ENCODE measurements at regions not wholly inside any gene's neighbourhood (a gene's known extent, or its start where the extent isn't known, plus 50 kb on each side); places are given as distances from the start of the nearest gene placed in this dataset.

DNA sequence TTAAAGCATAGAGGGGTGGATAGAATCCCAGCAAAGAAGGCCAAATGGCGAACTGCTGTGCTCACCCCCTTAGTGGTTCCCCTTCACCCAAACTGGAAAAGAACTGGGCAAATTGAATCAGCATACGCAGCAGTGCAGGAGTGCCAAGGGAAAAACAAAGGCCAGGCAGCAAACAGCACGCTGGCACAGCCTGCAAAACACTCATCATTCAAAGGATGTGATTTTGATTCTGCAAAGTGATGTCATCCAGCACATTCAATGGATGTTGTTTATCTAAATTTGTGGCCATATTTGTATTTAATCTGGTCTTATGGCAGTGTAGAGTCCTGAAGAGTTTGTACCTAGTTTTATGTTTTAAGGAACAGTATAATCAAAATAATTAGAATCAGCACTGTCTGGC, 71.8 kb upstream of the ECE1 start:
- Mint-ChIP-seq H3K27me3 (ENCODE audit: low read depth) (no peaks in the 10 kb centered on the region), H3K27ac (no peak overlapping the region), H3K36me3 (ENCODE audit: insufficient read depth in 2 of 2) (no peaks in the 10 kb centered on the region), H3K4me3 (no peak overlapping the region), H3K4me1 (ENCODE audit: low read depth) (peaks cover 7% of the 10 kb centered on the region), H3K9me3 (no peaks in the 10 kb centered on the region)
- DNase-seq (no peak), ATAC-seq (replicated peaks in 1 of 2) (no peak)

- ATAC-seq (replicated peaks in 1 of 2) (no peak), DNase-seq (no peak)
- Mint-ChIP-seq H3K27me3 (ENCODE audit: low read depth) (no peaks in the 10 kb centered on the region), H3K9me3 (no peaks in the 10 kb centered on the region), H3K4me1 (ENCODE audit: low read depth) (peaks cover 9% of the 10 kb centered on the region), H3K4me3 (no peak overlapping the region), H3K27ac (no peak overlapping the region), H3K36me3 (ENCODE audit: insufficient read depth in 2 of 2) (no peaks in the 10 kb centered on the region)
Observed at GRCh38 chr1:21361506-21361905, 71.2 kb upstream of the ECE1 start.

DNA sequence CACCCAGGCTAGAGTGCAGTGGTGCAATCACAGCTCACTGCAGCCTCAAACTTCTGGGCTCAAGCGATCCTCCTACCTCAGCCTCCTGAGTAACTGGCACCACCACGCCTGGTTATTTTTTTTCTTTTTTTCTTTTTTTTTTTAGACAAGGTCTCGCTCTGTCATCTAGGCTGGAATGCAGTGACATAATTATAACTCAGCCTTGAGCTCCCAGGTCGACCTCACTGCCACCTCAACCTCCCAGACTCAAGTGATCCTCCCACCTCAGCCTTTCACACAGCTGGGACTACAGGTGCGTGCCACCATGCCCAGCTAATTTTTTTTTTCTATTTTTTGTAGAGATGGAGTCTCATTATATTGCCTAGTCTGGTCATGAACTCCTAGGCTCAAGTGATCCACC, 66.9 kb upstream of the ECE1 start:
- ATAC-seq (replicated peaks in 1 of 2): no peak
- H3K27me3 Mint-ChIP-seq (ENCODE audit: low read depth): no peaks in the 10 kb centered on the region
- H3K9me3 Mint-ChIP-seq: no peaks in the 10 kb centered on the region
- DNase-seq: no peak
- no peak overlapping the region for H3K27ac Mint-ChIP-seq
- no peak overlapping the region for H3K4me3 Mint-ChIP-seq
- H3K4me1 Mint-ChIP-seq (ENCODE audit: low read depth): peaks cover 12% of the 10 kb centered on the region
- no peaks in the 10 kb centered on the region for H3K36me3 Mint-ChIP-seq (ENCODE audit: insufficient read depth in 2 of 2)

DNA sequence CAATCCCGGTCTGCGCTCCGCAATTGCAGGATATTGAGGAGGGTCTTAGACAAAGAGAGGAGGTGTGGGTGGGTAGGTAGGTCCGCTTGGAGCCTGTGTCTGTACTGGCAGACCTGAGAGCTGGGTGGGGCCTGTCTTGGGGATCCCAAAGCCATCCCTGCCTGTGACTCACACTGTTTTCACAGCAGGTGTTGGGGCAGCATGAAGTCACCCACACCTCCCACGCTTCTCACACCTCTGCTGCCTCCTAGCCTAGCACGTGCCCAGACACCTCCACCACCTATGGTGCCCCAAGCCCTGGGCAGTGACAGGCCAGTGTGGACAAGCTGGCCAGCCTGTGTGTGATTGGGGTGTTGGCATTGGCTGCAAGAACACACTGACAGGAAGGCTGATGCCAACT, 65.7 kb upstream of the ECE1 start:
- H3K27ac Mint-ChIP-seq: no peak overlapping the region
- peak; percentile 83 to 97 for ATAC-seq (replicated peaks in 1 of 2)
- H3K27me3 Mint-ChIP-seq (ENCODE audit: low read depth): no peaks in the 10 kb centered on the region
- H3K4me1 Mint-ChIP-seq (ENCODE audit: low read depth): peaks cover 12% of the 10 kb centered on the region
- DNase-seq: peak; percentile 39 to 59
- no peaks in the 10 kb centered on the region for H3K36me3 Mint-ChIP-seq (ENCODE audit: insufficient read depth in 2 of 2)
- no peaks in the 10 kb centered on the region for H3K9me3 Mint-ChIP-seq
- H3K4me3 Mint-ChIP-seq: no peak overlapping the region

DNA sequence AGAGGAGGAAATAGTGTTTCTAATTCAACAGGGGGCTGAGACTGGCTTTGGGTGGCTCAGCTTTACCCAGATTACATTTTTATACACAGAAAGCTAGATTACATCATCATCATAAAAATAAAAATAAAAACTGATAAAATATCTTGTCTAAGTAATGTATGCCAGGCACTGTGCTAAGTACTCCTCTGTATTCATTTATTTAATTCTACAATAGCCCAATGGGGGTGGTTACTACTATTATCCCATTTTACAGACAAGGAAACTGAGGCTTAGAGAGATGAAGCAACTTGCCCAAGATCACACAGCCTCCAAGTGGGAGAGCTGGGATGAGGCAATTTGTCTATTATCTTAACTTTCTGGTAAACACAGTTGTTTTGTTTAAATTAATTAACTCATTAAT, 62.3 kb upstream of the ECE1 start:
- ATAC-seq (replicated peaks in 1 of 2) (no peak), DNase-seq (no peak)
- Mint-ChIP-seq H3K27me3 (ENCODE audit: low read depth) (no peaks in the 10 kb centered on the region), H3K4me1 (ENCODE audit: low read depth) (peaks cover 12% of the 10 kb centered on the region), H3K4me3 (no peak overlapping the region), H3K9me3 (no peaks in the 10 kb centered on the region), H3K27ac (no peak overlapping the region), H3K36me3 (ENCODE audit: insufficient read depth in 2 of 2) (no peaks in the 10 kb centered on the region)

GRCh38 chr1:21351901-21352300, 61.6 kb upstream of the ECE1 start:
- no peak overlapping the region for H3K27ac Mint-ChIP-seq
- DNase-seq (no peak), ATAC-seq (replicated peaks in 1 of 2) (no peak)
- no peaks in the 10 kb centered on the region for H3K36me3 Mint-ChIP-seq (ENCODE audit: insufficient read depth in 2 of 2)
- no peaks in the 10 kb centered on the region for H3K9me3 Mint-ChIP-seq
- H3K27me3 Mint-ChIP-seq (ENCODE audit: low read depth): no peaks in the 10 kb centered on the region
- peaks cover 12% of the 10 kb centered on the region for H3K4me1 Mint-ChIP-seq (ENCODE audit: low read depth)
- no peak overlapping the region for H3K4me3 Mint-ChIP-seq

DNA sequence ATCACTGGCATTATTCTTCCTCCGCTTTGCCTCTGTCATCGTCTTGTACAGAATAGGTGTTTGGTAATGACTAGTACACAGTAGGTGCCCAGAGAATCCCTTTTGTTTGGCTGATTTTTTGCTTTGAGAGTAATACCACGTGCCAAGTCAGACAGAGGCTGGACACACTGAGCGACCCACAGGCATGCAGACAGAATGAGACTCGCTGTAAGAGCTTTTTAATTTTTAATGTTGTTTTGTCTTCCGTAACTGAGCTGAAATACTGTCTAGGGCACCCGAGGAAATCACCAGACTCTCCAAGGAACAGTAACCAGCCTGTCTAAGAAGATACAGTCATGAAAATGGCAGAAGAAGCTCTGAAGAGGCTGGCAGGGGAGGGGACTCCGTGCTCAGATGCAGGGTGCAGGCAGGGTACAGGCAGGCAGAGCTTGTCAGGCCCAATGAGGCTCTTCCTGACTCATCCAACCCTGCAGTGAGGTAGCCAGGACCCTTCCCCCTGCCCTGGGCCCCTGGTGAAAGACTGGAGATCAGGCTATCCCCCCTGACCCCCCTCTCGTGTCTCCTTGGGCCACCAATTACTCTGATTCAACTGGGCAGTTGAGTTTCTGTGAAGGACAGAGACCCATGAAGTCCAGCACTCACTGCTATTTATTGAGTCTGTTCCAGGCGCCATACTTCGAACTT, 60.1 kb upstream of the ECE1 start:
- no peaks in the 10 kb centered on the region for H3K27me3 Mint-ChIP-seq (ENCODE audit: low read depth)
- no peaks in the 10 kb centered on the region for H3K4me1 Mint-ChIP-seq (ENCODE audit: low read depth)
- no peak for DNase-seq
- H3K4me3 Mint-ChIP-seq: no peak overlapping the region
- H3K27ac Mint-ChIP-seq: no peak overlapping the region
- no peak for ATAC-seq (replicated peaks in 1 of 2)
- H3K36me3 Mint-ChIP-seq (ENCODE audit: insufficient read depth in 2 of 2): no peaks in the 10 kb centered on the region
- no peaks in the 10 kb centered on the region for H3K9me3 Mint-ChIP-seq

DNA sequence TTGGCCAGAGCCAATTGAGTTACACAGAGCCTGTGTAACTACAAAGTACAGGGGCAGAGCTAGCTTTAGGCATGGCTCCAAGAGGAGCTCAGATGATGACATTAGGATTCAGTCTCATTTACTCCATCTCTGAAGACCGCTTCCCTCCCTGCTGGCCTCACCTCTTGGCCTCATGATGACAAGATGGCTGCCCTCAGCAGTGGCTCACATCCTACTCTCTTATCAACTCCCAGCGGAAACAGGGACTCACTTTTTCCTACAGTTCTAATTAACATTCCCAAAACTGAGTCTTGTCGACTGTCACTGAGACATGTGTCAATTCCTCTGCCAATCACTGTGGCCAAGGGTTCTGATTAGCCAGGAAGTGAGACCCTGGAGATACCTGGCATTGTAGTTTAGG, 59.4 kb upstream of the ECE1 start:
- no peak for ATAC-seq (replicated peaks in 1 of 2)
- no peaks in the 10 kb centered on the region for H3K9me3 Mint-ChIP-seq
- H3K36me3 Mint-ChIP-seq (ENCODE audit: insufficient read depth in 2 of 2): peaks cover 0 to 2% of the 10 kb centered on the region in 2 donors
- H3K27ac Mint-ChIP-seq: no peak overlapping the region
- no peaks in the 10 kb centered on the region for H3K27me3 Mint-ChIP-seq (ENCODE audit: low read depth)
- H3K4me1 Mint-ChIP-seq (ENCODE audit: low read depth): no peaks in the 10 kb centered on the region
- no peak overlapping the region for H3K4me3 Mint-ChIP-seq
- DNase-seq: no peak

- Mint-ChIP-seq H3K36me3 (ENCODE audit: insufficient read depth in 2 of 2) (peaks cover 6 to 7% of the 10 kb centered on the region in 2 donors), H3K9me3 (no peaks in the 10 kb centered on the region), H3K27ac (no peak overlapping the region), H3K4me3 (no peak overlapping the region), H3K27me3 (ENCODE audit: low read depth) (no peaks in the 10 kb centered on the region), H3K4me1 (ENCODE audit: low read depth) (peaks cover 17% of the 10 kb centered on the region)
- no peak for DNase-seq
- no peak for ATAC-seq (replicated peaks in 1 of 2)
Observed at GRCh38 chr1:21347072-21347581, 56.9 kb upstream of the ECE1 start.

- H3K4me1 Mint-ChIP-seq (ENCODE audit: low read depth): peaks cover 23% of the 10 kb centered on the region
- no peaks in the 10 kb centered on the region for H3K27me3 Mint-ChIP-seq (ENCODE audit: low read depth)
- no peaks in the 10 kb centered on the region for H3K9me3 Mint-ChIP-seq
- no peak overlapping the region for H3K27ac Mint-ChIP-seq
- DNase-seq (no peak), ATAC-seq (replicated peaks in 1 of 2) (no peak)
- peaks cover 6 to 7% of the 10 kb centered on the region in 2 donors for H3K36me3 Mint-ChIP-seq (ENCODE audit: insufficient read depth in 2 of 2)
- no peak overlapping the region for H3K4me3 Mint-ChIP-seq
Observed at GRCh38 chr1:21346365-21347071, 56.3 kb upstream of the ECE1 start.

DNA sequence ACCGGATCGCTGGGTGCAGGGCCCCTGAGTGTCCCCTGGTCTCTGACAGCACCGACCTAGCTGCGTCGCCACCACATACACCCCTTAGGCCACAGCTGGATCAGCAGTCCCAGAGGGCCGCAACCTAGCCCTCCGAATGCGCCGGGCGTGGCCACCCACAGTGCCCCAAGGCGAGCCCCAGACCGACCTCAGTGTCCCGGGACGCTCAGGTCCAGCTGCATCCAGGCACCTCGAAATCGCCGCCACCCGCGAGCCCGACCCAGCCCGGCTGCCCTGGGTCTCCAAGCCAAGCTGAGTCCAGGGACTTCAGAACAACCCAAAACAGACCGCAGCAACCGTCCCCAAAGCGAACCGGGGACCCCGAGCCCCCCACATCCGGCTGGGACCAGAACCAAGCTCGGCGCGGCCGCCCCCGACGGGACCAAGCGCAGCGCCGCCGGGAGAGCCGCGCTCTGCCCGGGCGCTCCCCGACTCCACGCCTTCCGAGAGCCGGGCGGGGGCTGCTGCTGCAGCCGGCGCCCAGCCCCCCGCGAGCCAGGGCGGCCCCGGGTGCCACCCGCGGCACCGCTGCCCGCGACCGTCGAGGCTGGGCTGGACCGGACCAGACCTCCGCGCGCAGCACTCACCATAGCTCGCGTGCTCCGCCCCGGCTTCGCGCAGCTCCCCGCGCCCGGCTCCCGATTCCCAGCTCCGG, 54.6 kb upstream of the ECE1 start:
- ATAC-seq (replicated peaks in 1 of 2): peak; percentile 37 to 43
- peak overlapping the region; percentile 66 for H3K27ac Mint-ChIP-seq
- peak overlapping the region; percentile 92 to 96 for H3K4me3 Mint-ChIP-seq
- peaks cover 7 to 15% of the 10 kb centered on the region in 2 donors for H3K36me3 Mint-ChIP-seq (ENCODE audit: insufficient read depth in 2 of 2)
- peak in 1 of 2 donors; percentile 40 for DNase-seq
- H3K9me3 Mint-ChIP-seq: no peaks in the 10 kb centered on the region
- no peaks in the 10 kb centered on the region for H3K27me3 Mint-ChIP-seq (ENCODE audit: low read depth)
- H3K4me1 Mint-ChIP-seq (ENCODE audit: low read depth): peaks cover 39% of the 10 kb centered on the region

DNA sequence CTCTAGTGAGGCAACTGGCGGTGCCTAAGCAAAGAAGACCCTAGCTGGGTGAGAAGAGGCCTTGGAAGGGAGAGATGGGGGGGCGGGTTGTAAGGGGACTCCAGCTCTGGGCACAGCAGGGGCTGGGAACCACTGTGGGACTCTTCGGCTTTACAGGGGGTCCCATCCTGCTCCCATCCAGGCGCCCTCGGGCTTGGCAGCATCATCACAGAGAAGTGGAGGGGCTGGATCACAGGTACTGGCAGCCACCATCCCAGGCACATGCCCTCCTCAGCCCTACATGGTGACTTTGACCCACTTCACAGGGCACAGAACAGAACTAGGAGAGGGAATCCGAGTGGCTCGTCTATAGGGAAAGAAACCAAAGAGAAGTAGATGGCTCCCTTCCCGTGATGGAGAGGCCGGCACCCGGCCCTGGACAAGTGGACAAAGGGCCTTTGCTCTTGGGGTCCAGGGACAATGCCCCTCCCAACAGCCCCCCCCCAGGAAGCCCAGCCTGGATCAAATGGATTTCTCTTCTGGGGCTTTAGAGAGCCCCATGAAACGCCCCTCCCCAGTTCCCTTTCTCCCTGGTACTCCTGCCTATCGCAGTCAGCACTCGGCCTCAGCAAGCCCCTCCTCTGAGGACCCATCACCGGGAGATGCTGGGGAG, 54.0 kb upstream of the ECE1 start:
- ATAC-seq (replicated peaks in 1 of 2): no peak
- no peaks in the 10 kb centered on the region for H3K9me3 Mint-ChIP-seq
- no peaks in the 10 kb centered on the region for H3K27me3 Mint-ChIP-seq (ENCODE audit: low read depth)
- peak overlapping the region; percentile 92 to 96 for H3K4me3 Mint-ChIP-seq
- peak in 1 of 2 donors; percentile 25 for DNase-seq
- peaks cover 45% of the 10 kb centered on the region for H3K4me1 Mint-ChIP-seq (ENCODE audit: low read depth)
- H3K36me3 Mint-ChIP-seq (ENCODE audit: insufficient read depth in 2 of 2): peaks cover 7 to 16% of the 10 kb centered on the region in 2 donors
- H3K27ac Mint-ChIP-seq: peak overlapping the region; percentile 96

All from activated T-cell treated with anti-CD3 and anti-CD28 coated beads, Interleukin-2, amount 50 U/mL, for 72 hours (primary cell).